Neural cell (in vitro differentiated cells): ENCODE measurements at regions not wholly inside any gene's neighbourhood (a gene's known extent, or its start where the extent isn't known, plus 50 kb on each side); places are given as distances from the start of the nearest gene placed in this dataset.

Source experiments
- CTCF ChIP-seq: fragments of 450-650 bp; IDR thresholded peaks from 2 replicates; pipeline ENCODE4 v1.5.1; 2014; ENCODE audit warnings: antibody characterized with exemption, mild to moderate bottlenecking, moderate library complexity; ENCODE audit not compliant: poor library complexity, severe bottlenecking
- REST ChIP-seq: IDR thresholded peaks from 2 replicates; pipeline ENCODE4 v1.6.1; 2012; ENCODE audit warnings: borderline replicate concordance

DNA sequence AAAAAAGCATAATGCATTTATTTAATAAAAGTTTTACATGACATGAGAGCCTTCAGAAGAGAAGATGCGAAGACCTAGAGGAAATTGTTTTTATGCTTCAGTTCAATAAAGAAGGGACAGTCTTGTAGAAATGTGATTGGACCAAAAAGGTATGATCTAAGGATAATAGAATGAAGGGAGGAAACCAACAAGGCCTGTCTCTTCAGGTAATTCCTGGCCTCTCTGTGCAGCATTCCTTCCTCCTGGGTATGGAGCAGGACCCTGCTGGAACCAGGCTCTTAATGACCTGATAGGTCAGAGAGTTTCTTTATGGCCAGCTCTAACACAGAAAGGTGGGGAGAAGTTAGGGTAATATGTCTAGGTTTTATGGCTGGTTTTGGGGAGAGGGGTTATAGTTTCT is 162.8 kb upstream of the HEY2 start:
- no peak for TF ChIP-seq CTCF
- TF ChIP-seq REST, result no peak
